Tibial artery (tissue), 4 donors: ENCODE measurements at regions not wholly inside any gene's neighbourhood (a gene's known extent, or its start where the extent isn't known, plus 50 kb on each side); places are given as distances from the start of the nearest gene placed in this dataset.
"Not testable (repeated sequence)": the region's sequence is repeated elsewhere in the genome, so short reads cannot be mapped to it uniquely, and the experiment has no call there.

Experiments used
- DNase-seq, 2 donors: peaks; one replicate each; pipeline ENCODE4 v3.0.0-alpha.2; 2019
- H3K27ac ChIP-seq, 2 donors: fragments of 200-600 bp; sonication (generic) in 1 of 2; 1 replicate in 1 of 2; 2 replicates in 1 of 2; pipeline ENCODE4 v1.5.1; 2018 to 2019; ENCODE audit warnings: mild to moderate bottlenecking in 1 of 2
- H3K27me3 ChIP-seq, 2 donors: fragments of 200-600 bp; sonication (generic) in 1 of 2; one replicate each; pipeline versions ENCODE4 v1.5.1 to v1.6.0; 2016 to 2019
- H3K36me3 ChIP-seq, 3 donors: fragments of 200-600 bp; sonication (generic) in 2 of 3; one replicate each; pipeline ENCODE4 v1.5.1; 2016 to 2019; ENCODE audit warnings: mild to moderate bottlenecking in 2 of 3
- H3K4me1 ChIP-seq, 4 donors: fragments of 200-600 bp; sonication (generic) in 2 of 4; 1 replicate in 3 of 4; 2 replicates in 1 of 4; pipeline ENCODE4 v1.5.1; 2016 to 2019
- H3K4me3 ChIP-seq, 2 donors: fragments of 200-600 bp; sonication (generic) in 1 of 2; 1 replicate in 1 of 2; 2 replicates in 1 of 2; pipeline ENCODE4 v1.5.1; 2018 to 2019; ENCODE audit warnings: mild to moderate bottlenecking in 2 of 2
- H3K9me3 ChIP-seq, 3 donors: fragments of 200-600 bp; sonication (generic) in 1 of 3; one replicate each; pipeline ENCODE4 v1.5.1; 2016 to 2019
- CTCF ChIP-seq, 2 experiments: fragments of 200-600 bp in 1 of 2; fragments of 450-650 bp in 1 of 2; IDR thresholded peaks; one replicate each; pipeline ENCODE4 v1.5.1; 2017 to 2019; ENCODE audit warnings: antibody characterized with exemption in 2 of 2, mild to moderate bottlenecking in 1 of 2, moderate library complexity in 1 of 2
- intact Hi-C: fragments of 100-400 bp; cut with DNase I; formaldehyde crosslinking; loops from one replicate; pipeline ENCODE4 v1.15.0; 2023; ENCODE audit warnings: low total_unique reads

GRCh38 chr13:60837806-60838205, 440.8 kb downstream of the TDRD3 start:
- Histone ChIP-seq H3K27ac (no peak overlapping the region), H3K27me3 (no peaks in the 10 kb centered on the region), H3K9me3 (peaks cover 0 to 5% (median 4%) of the 10 kb centered on the region in 3 donors), H3K4me1 (peaks cover 0 to 12% (median 0%) of the 10 kb centered on the region in 4 donors), H3K36me3 (no peaks in the 10 kb centered on the region), H3K4me3 (no peak overlapping the region)
- intact Hi-C loops = no loop called here
- no peak for TF ChIP-seq CTCF (IDR thresholded peaks at IDR 0.05)
- no peak for DNase-seq

GRCh38 chr13:60836821-60837220, 439.8 kb downstream of the TDRD3 start:
- no peaks in the 10 kb centered on the region for H3K36me3 ChIP-seq
- no peak for TF ChIP-seq CTCF (IDR thresholded peaks at IDR 0.05)
- H3K4me1 ChIP-seq = peaks cover 0 to 12% (median 0%) of the 10 kb centered on the region in 4 donors
- H3K9me3 ChIP-seq = peaks cover 0 to 7% (median 7%) of the 10 kb centered on the region in 3 donors
- DNase-seq = no peak
- H3K4me3 ChIP-seq = no peak overlapping the region
- no peaks in the 10 kb centered on the region for H3K27me3 ChIP-seq
- intact Hi-C loops = no loop called here
- H3K27ac ChIP-seq = no peak overlapping the region

GRCh38 chr13:60811581-60811980, 414.6 kb downstream of the TDRD3 start:
- Histone ChIP-seq H3K27me3 (no peaks in the 10 kb centered on the region), H3K4me3 (no peak overlapping the region), H3K27ac (no peak overlapping the region), H3K9me3 (no peaks in the 10 kb centered on the region), H3K4me1 (peaks cover 0 to 43% (median 4%) of the 10 kb centered on the region in 4 donors), H3K36me3 (no peaks in the 10 kb centered on the region)
- no peak for DNase-seq
- intact Hi-C loops = loop anchor here (5.0 kb wide), 1 partner anchor 1871 kb away; no protein-coding TSS in a partner anchor
- no peak for TF ChIP-seq CTCF (IDR thresholded peaks at IDR 0.05)

DNA sequence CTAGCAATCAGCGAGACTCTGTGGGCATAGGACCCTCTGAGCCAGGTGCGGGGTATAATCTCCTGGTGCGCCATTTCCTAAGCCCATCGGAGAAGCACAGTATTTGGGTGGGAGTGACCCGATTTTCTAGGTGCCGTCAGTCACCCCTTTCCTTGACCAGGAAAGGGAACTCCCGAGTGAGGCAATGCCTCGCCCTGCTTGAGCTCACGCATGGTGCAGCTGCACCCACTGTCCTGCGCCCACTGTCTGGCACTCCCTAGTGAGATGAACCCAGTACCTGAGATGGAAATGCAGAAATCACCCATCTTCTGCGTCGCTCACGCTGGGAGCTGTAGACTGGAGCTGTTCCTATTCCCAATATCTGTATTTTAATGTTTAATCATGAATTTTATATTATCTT, 408.6 kb downstream of the TDRD3 start:
- intact Hi-C loops, H3K36me3 ChIP-seq, H3K9me3 ChIP-seq, DNase-seq, H3K27ac ChIP-seq, H3K4me3 ChIP-seq, H3K27me3 ChIP-seq: not testable (repeated sequence)
- H3K4me1 ChIP-seq = peaks cover 0 to 34% (median 4%) of the 10 kb centered on the region in 4 donors

DNA sequence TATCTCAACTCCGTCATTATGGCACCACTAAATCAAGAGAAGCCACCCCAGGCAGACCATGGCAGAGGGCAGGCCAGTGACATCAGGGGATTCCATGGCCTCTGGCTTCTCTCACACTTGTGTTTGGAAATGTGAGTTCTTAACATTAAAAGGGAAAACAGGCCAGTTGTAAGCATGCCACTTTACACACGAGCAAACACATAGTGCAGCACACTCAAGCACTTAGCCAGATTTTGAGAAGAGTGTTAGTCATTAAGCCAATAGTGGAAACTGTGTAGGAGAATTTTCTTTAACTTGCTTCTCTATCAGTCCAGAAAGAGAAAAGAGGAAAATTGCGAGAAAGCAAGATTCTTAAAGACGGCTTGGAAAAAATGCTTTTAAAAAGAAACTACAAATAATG, 401.5 kb downstream of the TDRD3 start:
- H3K4me3 ChIP-seq = no peak overlapping the region
- no peaks in the 10 kb centered on the region for H3K4me1 ChIP-seq
- no peak for TF ChIP-seq CTCF (IDR thresholded peaks at IDR 0.05)
- no peaks in the 10 kb centered on the region for H3K9me3 ChIP-seq
- intact Hi-C loops = no loop called here
- no peaks in the 10 kb centered on the region for H3K27me3 ChIP-seq
- DNase-seq = no peak
- no peaks in the 10 kb centered on the region for H3K36me3 ChIP-seq
- no peak overlapping the region for H3K27ac ChIP-seq

DNA sequence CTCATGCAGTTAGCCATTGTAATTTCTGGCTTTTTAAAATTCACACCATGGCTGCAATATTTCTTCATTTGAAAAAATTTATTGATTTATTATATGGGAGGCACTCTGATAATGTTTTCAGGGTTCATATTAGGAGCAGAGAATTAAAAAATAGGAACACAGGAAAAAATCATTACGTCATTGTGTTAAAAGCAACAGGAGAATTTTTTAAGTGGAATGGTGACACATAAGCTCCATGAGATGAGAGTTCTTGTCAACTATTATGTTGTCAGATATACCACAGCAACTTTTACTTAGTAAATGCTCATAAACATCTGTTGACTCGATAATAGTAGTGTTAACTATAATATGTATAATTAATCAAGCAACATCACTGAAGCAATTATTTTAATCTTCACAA, 400.1 kb downstream of the TDRD3 start:
- no peaks in the 10 kb centered on the region for H3K9me3 ChIP-seq
- no peak for TF ChIP-seq CTCF (IDR thresholded peaks at IDR 0.05)
- no peaks in the 10 kb centered on the region for H3K36me3 ChIP-seq
- H3K4me1 ChIP-seq = no peaks in the 10 kb centered on the region
- no peak overlapping the region for H3K4me3 ChIP-seq
- H3K27ac ChIP-seq = no peak overlapping the region
- DNase-seq = no peak
- intact Hi-C loops = no loop called here
- H3K27me3 ChIP-seq = no peaks in the 10 kb centered on the region
